ENCODE measurements at regions not wholly inside any gene's neighbourhood (a gene's known extent, or its start where the extent isn't known, plus 50 kb on each side); places are given as distances from the start of the nearest gene placed in this dataset.

GRCh38 chr10:6305401-6306321, 102.9 kb downstream of the PFKFB3 start:
- DNase-seq: no peak

GRCh38 chr10:6306917-6307316, 104.2 kb downstream of the PFKFB3 start:
- no peak for DNase-seq

- no peak for DNase-seq
Measured at GRCh38 chr10:6309816-6310215, 107.1 kb downstream of the PFKFB3 start.

DNA sequence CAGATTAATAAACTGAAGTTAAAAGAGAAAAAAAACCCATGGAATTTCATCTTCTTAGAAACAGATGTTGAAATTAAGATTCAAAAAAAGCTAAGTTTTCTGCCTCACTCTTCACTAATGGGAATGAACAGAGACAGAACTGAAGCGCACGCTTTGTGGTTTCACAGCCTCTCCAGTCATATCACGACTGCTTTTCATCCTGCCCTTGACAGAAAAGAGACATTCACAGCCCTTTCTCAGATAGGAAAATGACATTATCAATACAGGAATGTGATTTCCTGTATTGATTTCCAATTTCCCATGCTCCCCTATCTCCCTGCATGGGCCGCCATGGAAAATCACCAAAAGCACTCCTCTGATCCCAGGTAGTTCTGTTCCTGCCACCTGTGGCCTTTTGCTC, 108.2 kb downstream of the PFKFB3 start:
- DNase-seq: no peak

DNA sequence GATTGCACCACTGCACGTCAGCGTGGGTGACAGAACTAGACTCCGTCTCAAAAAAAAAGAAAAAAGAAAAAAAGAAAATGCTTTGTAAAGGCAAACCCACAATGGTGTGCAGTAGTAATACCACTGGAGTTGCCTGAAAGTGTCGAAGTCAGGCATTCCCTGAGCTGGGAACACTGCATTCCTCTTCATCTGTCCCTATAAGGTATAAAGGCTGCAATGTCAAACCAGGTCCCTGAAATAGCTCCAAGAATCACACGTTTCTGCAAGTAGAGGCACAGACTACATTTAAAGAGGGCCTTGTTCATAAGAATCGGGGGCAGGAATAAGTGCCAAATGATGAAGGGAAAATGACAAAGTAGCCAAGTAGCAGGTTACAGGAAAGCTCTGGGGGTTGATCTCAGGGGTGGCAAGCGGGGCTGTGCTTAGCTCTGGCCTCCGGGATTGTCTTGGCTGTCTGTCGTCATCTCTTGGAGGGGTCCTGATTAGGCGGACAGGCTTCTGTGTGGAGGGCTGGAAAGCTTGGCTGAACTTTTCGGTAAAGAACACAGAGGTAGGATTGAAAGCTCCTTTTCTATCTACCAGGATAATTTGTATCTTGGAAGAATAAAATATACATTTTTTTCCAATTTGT, 109.1 kb downstream of the PFKFB3 start:
- no peak for DNase-seq

DNA sequence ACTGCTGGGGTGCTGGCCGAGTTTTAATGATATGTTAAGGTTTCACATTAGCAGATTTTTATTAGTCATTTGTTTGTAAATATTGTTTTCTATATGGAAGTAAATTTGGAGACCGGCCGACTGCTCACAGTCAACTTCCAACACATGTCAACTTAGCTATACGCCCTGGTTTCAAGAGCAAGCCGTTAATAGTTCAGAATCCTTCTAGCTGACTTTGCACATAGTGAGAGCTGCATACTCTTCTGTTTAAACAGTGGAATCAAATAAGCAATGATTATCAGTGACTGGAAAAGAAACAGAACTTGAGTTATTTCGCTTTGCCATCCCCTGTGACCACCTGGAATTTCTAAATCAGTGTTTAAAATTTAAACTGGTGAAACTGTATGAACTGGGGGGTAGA, 109.9 kb downstream of the PFKFB3 start:
- DNase-seq: no peak

GRCh38 chr10:6313111-6313895, 110.6 kb downstream of the PFKFB3 start:
- no peak for DNase-seq

DNA sequence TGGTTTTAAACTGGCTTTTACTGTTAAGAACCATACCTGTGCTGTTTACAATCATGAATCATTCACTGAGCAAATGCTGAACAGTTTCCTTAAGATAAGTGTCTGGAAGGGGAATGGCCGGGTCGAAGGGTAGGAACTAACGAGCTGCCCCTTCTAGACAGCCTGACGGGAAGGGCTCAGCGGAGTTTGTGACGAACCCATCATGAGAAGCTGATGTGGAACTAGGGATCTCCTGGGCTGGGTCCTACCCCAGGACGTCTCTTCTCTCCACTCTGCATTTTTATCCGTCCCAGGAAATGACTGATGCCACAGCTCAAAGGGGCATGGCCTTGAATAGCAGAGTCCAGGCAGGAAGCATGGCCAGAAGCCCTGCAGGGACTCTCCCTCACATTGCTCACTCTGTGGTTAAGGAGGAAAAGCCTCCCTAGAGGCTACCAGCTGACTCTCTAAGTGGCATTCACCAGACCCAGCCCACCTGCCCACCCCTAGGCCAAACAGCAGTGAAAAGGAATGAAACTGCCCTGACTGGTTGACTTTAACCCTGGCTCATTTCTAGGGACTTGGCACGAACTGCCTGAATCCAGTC, 112.0 kb downstream of the PFKFB3 start:
- no peak for DNase-seq

GRCh38 chr10:6319119-6319518, 116.4 kb downstream of the PFKFB3 start:
- no peak for DNase-seq

GRCh38 chr10:6320320-6321010, 117.7 kb downstream of the PFKFB3 start:
- DNase-seq: no peak

DNA sequence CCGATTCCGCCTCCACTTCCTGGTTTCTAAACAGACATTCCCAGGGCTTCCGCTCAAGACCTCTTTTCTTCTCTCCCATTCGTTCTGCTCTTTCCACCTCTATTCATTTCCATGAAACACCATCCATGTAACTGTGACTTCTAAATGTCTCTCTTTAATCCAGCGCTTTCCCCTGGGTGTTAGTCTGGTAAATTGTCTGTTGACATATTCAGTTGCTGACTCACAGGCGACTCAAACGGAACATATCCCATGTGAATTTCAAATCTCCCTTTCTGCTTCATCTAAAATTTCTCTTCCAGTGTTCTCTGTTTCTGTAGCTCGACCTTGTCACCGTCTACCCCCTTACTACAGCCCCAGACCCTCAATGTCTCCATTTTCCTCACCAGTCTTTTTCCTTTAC, 119.1 kb downstream of the PFKFB3 start:
- no peak for DNase-seq

DNA sequence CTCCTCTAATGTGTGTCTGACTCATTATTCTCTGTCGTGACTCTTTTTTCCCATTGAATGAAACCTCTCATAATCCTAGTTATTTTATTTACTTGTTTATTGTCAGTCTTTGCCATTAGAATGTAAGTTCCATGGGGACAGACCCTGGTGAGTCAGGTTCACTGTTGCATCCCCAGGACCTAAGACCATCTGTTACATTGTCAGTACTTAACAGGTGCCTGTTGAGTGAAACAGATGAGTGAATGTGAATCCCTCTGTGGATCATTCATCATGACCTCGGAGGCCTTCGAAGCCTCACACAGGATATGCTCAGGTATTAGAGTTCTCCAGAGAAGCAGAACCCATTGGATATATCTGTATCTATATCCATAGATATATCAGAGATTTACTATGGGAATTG, 120.1 kb downstream of the PFKFB3 start:
- DNase-seq: no peak

GRCh38 chr10:6327961-6328698, 125.4 kb downstream of the PFKFB3 start:
- no peak for DNase-seq

- DNase-seq: no peak
Measured at GRCh38 chr10:6328699-6329423, 126.1 kb downstream of the PFKFB3 start.

GRCh38 chr10:6333086-6333485, 130.4 kb downstream of the PFKFB3 start:
- no peak for DNase-seq

DNA sequence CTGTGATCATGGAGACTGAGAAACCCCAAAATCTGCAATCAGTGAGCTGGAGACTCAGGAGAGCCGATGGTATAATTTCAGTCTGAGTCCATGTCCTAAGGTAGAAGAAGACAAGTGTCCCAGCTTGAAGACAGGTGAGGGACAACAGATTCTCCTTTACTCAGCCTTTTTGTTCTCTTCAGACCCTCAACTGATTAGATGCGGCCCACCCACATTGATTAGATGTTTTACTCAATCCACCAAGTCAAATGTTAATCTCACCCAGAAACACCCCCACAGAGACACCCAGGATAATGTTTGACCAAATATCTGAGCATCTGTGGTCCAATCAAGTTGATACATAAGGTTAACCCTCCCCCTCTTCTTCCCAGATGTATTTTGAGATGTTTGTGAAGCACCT, 131.2 kb downstream of the PFKFB3 start:
- no peak for DNase-seq

GRCh38 chr10:6336016-6336415, 133.3 kb downstream of the PFKFB3 start:
- no peak for DNase-seq

GRCh38 chr10:6337382-6337781, 134.7 kb downstream of the PFKFB3 start:
- DNase-seq: peak; percentile 39

DNA sequence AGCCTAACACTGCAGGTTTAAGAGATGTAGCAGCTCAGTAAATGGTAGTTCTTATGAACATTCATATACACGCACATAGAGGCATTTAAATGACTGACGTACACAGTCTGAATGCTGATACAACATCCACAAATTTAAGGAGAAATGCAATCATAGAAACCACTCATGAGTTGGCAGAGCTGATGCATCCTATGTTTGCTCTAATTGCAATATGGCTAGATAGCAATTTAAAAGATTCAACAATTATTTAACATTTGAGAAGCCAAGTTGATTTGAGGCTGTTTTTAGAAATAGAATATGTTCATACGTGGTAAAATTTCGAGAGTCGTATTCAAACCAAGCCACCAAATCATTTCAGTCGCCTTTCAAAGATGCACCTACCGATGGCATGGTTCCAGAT, 135.6 kb downstream of the PFKFB3 start:
- no peak for DNase-seq

- no peak for DNase-seq
Measured at GRCh38 chr10:6339891-6340290, 137.2 kb downstream of the PFKFB3 start.

GRCh38 chr10:6342096-6342685, 139.5 kb downstream of the PFKFB3 start:
- DNase-seq: no peak

All from left hindlimb (tissue), 1 donor.